ENCODE measurements at regions not wholly inside any gene's neighbourhood (a gene's known extent, or its start where the extent isn't known, plus 50 kb on each side); places are given as distances from the start of the nearest gene placed in this dataset.

DNA sequence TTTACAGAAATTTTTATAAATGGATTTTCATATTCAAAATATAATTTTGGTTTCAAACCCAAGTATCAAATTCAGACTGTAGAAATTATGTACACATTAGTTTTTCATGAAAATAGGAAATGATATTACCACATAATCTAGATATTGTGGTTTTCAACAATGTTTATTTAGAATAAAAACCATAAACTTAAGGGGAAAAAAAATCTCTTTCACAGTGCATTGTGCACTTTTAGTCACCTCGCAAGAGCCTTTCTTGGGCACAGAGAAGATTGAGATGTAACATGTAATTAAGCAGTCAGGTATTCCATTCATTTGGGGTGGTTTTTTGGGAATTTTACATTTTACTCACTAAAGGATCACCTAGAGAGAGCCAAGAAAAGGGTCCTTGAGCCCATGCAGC is 104.0 kb downstream of the TANC2 start:
- ChIA-PET CTCF (no interaction called here), POLR2A (no interaction called here)
- H3K27me3 ChIP-seq (ENCODE audit: insufficient read depth) = no peaks in the 10 kb centered on the region
- H3K4me2 ChIP-seq = no peak overlapping the region
- 0 out of 2 replicates have a peak, but pooled peaks cover 3% of the 10 kb centered on the region for H3K9me2 ChIP-seq
- no peak overlapping the region for H3K4me3 ChIP-seq (ENCODE audit: low read depth in 2 of 2, low read length in 1 of 2)
- H3K79me2 ChIP-seq (ENCODE audit: insufficient read depth) = peaks cover 82% of the 10 kb centered on the region
- H3K9ac ChIP-seq = no peak overlapping the region
- H3F3A ChIP-seq (replicated peaks; ENCODE audit: insufficient read depth) = peaks cover 9% of the 10 kb centered on the region
- peaks cover 9 to 12% of the 10 kb centered on the region in 2 experiments for H3K36me3 ChIP-seq (replicated peaks in 1 of 2; ENCODE audit: control insufficient read depth in 1 of 2, insufficient read depth in 2 of 2, low read length in 1 of 2)
- 97% methylated on average over 1 of the region's 1 CpG for WGBS (ENCODE audit: low lambda C conversion rate)
- H3K9me3 ChIP-seq = no peaks in the 10 kb centered on the region
- H3K4me1 ChIP-seq (ENCODE audit: control insufficient read depth in 1 of 2, insufficient read depth in 2 of 2, low read depth in 1 of 2, low read length in 1 of 2) = peaks cover 0 to 5% of the 10 kb centered on the region in 2 experiments; a peak in 3 of 4 replicates
- no peak for DNase-seq
- no peak for TF ChIP-seq FOXM1 (IDR thresholded peaks at IDR 0.05; ENCODE audit: low read depth)
- no peak for TF ChIP-seq SMC3 (IDR thresholded peaks at IDR 0.05; ENCODE audit: low read depth, low read length)
- no peak for TF ChIP-seq FOXJ3 (CRISPR knock-in tag; IDR thresholded peaks at IDR 0.05)
- TF ChIP-seq, protein P1, sequence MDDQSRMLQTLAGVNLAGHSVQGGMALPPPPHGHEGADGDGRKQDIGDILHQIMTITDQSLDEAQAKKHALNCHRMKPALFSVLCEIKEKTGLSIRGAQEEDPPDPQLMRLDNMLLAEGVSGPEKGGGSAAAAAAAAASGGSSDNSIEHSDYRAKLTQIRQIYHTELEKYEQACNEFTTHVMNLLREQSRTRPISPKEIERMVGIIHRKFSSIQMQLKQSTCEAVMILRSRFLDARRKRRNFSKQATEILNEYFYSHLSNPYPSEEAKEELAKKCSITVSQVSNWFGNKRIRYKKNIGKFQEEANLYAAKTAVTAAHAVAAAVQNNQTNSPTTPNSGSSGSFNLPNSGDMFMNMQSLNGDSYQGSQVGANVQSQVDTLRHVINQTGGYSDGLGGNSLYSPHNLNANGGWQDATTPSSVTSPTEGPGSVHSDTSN (IDR thresholded peaks at IDR 0.05) = no peak
- TF ChIP-seq, protein P2, sequence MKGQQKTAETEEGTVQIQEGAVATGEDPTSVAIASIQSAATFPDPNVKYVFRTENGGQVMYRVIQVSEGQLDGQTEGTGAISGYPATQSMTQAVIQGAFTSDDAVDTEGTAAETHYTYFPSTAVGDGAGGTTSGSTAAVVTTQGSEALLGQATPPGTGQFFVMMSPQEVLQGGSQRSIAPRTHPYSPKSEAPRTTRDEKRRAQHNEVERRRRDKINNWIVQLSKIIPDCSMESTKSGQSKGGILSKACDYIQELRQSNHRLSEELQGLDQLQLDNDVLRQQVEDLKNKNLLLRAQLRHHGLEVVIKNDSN (IDR thresholded peaks at IDR 0.05; ENCODE audit: borderline replicate concordance, low read depth) = no peak
- TF ChIP-seq CHD2 (IDR thresholded peaks at IDR 0.05; ENCODE audit: low read length, partially characterized antibody) = no peak
- TF ChIP-seq, protein P3, sequence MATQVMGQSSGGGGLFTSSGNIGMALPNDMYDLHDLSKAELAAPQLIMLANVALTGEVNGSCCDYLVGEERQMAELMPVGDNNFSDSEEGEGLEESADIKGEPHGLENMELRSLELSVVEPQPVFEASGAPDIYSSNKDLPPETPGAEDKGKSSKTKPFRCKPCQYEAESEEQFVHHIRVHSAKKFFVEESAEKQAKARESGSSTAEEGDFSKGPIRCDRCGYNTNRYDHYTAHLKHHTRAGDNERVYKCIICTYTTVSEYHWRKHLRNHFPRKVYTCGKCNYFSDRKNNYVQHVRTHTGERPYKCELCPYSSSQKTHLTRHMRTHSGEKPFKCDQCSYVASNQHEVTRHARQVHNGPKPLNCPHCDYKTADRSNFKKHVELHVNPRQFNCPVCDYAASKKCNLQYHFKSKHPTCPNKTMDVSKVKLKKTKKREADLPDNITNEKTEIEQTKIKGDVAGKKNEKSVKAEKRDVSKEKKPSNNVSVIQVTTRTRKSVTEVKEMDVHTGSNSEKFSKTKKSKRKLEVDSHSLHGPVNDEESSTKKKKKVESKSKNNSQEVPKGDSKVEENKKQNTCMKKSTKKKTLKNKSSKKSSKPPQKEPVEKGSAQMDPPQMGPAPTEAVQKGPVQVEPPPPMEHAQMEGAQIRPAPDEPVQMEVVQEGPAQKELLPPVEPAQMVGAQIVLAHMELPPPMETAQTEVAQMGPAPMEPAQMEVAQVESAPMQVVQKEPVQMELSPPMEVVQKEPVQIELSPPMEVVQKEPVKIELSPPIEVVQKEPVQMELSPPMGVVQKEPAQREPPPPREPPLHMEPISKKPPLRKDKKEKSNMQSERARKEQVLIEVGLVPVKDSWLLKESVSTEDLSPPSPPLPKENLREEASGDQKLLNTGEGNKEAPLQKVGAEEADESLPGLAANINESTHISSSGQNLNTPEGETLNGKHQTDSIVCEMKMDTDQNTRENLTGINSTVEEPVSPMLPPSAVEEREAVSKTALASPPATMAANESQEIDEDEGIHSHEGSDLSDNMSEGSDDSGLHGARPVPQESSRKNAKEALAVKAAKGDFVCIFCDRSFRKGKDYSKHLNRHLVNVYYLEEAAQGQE (IDR thresholded peaks at IDR 0.05; ENCODE audit: low read depth, low read length) = no peak
- no peak for TF ChIP-seq JUND (IDR thresholded peaks at IDR 0.05)
- TF ChIP-seq MXI1 (IDR thresholded peaks at IDR 0.05; ENCODE audit: low read depth, low read length) = no peak
- TF ChIP-seq NRF1 (IDR thresholded peaks at IDR 0.05; ENCODE audit: low read depth, low read length) = no peak
- no peak for TF ChIP-seq TAF1 (IDR thresholded peaks at IDR 0.05; ENCODE audit: borderline replicate concordance, low read depth, low read length)
- no peak for TF ChIP-seq GABPA (IDR thresholded peaks at IDR 0.05; ENCODE audit: low read depth)
- no peak for TF ChIP-seq MEF2A (IDR thresholded peaks at IDR 0.05; ENCODE audit: borderline replicate concordance, low read depth)
- TF ChIP-seq RAD21 (IDR thresholded peaks at IDR 0.05; ENCODE audit: low read length) = no peak
- no peak for TF ChIP-seq POLR2AphosphoS5 (IDR thresholded peaks at IDR 0.05; ENCODE audit: low read depth, low read length)
- TF ChIP-seq MAX (IDR thresholded peaks at IDR 0.05; ENCODE audit: low read depth) = no peak
- TF ChIP-seq NFIC (IDR thresholded peaks at IDR 0.05; ENCODE audit: borderline replicate concordance) = no peak
- no peak for TF ChIP-seq RFX5 (IDR thresholded peaks at IDR 0.05; ENCODE audit: low read length)
- H4K20me1 ChIP-seq (ENCODE audit: insufficient read depth) = peaks cover 21% of the 10 kb centered on the region
- H3K27ac ChIP-seq (ENCODE audit: low read depth in 2 of 2, low read length in 1 of 2) = no peak overlapping the region
- H2AFZ ChIP-seq (ENCODE audit: low read depth) = no peak overlapping the region
